ENCODE measurements at regions not wholly inside any gene's neighbourhood (a gene's known extent, or its start where the extent isn't known, plus 50 kb on each side); places are given as distances from the start of the nearest gene placed in this dataset.
"Not testable (repeated sequence)": the region's sequence is repeated elsewhere in the genome, so short reads cannot be mapped to it uniquely, and the experiment has no call there.

- no peak for DNase-seq (ENCODE audit: low read depth in 3 of 3)
These were observed 117.9 kb downstream of the GPCPD1 start for GRCh38 chr20:5492937-5493336.

GRCh38 chr20:5491455-5491854 lies 119.4 kb downstream of the GPCPD1 start:
- DNase-seq (ENCODE audit: low read depth in 3 of 3), result no peak

GRCh38 chr20:5489601-5490000 lies 121.2 kb downstream of the GPCPD1 start:
- DNase-seq (ENCODE audit: low read depth in 3 of 3), result no peak

- DNase-seq (ENCODE audit: low read depth in 3 of 3), result no peak
These were observed 122.0 kb downstream of the GPCPD1 start for GRCh38 chr20:5488823-5489222.

- no peak for DNase-seq (ENCODE audit: low read depth in 3 of 3)
These were observed 124.3 kb downstream of the GPCPD1 start for GRCh38 chr20:5486377-5487054.

- no peak for DNase-seq (ENCODE audit: low read depth in 3 of 3)
These were observed 125.9 kb downstream of the GPCPD1 start for GRCh38 chr20:5484926-5485325.

- DNase-seq (ENCODE audit: low read depth in 3 of 3), result no peak
These were observed 126.5 kb downstream of the GPCPD1 start for GRCh38 chr20:5484346-5484745.

- no peak for DNase-seq (ENCODE audit: low read depth in 3 of 3)
These were observed 128.0 kb downstream of the GPCPD1 start for GRCh38 chr20:5482791-5483190.

- no peak for DNase-seq (ENCODE audit: low read depth in 3 of 3)
These were observed 128.9 kb downstream of the GPCPD1 start for GRCh38 chr20:5481872-5482271.

GRCh38 chr20:5480824-5481600 lies 129.8 kb downstream of the GPCPD1 start:
- DNase-seq (ENCODE audit: low read depth in 3 of 3), result no peak

- DNase-seq (ENCODE audit: low read depth in 3 of 3), result no peak
These were observed 135.9 kb downstream of the GPCPD1 start for GRCh38 chr20:5474646-5475550.

GRCh38 chr20:5471866-5472265 lies 138.9 kb downstream of the GPCPD1 start:
- DNase-seq (ENCODE audit: low read depth in 3 of 3), result not testable (repeated sequence)

- DNase-seq (ENCODE audit: low read depth in 3 of 3), result no peak
These were observed 139.4 kb downstream of the GPCPD1 start for GRCh38 chr20:5471368-5471767.

- no peak for DNase-seq (ENCODE audit: low read depth in 3 of 3)
These were observed 139.9 kb downstream of the GPCPD1 start for GRCh38 chr20:5470943-5471342.

- no peak for DNase-seq (ENCODE audit: low read depth in 3 of 3)
These were observed 140.3 kb downstream of the GPCPD1 start for GRCh38 chr20:5470458-5470857.

- no peak for DNase-seq (ENCODE audit: low read depth in 3 of 3)
These were observed 141.7 kb downstream of the GPCPD1 start for GRCh38 chr20:5469111-5469510.

GRCh38 chr20:5467086-5467485 lies 143.7 kb downstream of the GPCPD1 start:
- DNase-seq (ENCODE audit: low read depth in 3 of 3), result no peak

- DNase-seq (ENCODE audit: low read depth in 3 of 3), result no peak
These were observed 145.2 kb downstream of the GPCPD1 start for GRCh38 chr20:5465604-5465927.

- DNase-seq (ENCODE audit: low read depth in 3 of 3), result no peak
These were observed 145.8 kb downstream of the GPCPD1 start for GRCh38 chr20:5464901-5465603.

- DNase-seq (ENCODE audit: low read depth in 3 of 3), result no peak
These were observed 146.4 kb upstream of the PROKR2 start for GRCh38 chr20:5463007-5463686.

GRCh38 chr20:5453745-5454144 lies 137.0 kb upstream of the PROKR2 start:
- DNase-seq (ENCODE audit: low read depth in 3 of 3), result not testable (repeated sequence)
